ENCODE measurements at regions not wholly inside any gene's neighbourhood (a gene's known extent, or its start where the extent isn't known, plus 50 kb on each side); places are given as distances from the start of the nearest gene placed in this dataset.

DNA sequence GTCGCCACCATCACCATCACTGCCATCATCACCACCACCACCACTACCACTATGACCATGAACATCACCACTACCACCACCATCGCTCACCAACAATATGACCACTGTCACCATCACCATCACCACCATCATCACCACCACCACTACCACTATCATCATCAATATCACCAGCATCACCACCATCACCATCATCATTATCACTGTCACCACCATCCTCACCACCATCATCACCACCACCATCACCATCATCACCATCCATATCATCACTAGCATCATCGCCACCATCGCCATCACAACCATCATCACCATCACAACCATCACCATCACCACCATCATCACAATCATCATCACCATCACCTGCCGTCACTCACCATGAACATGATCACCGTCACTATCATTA, 184.6 kb downstream of the SHANK2 start:
- Histone ChIP-seq H3K4me1 (ENCODE audit: control insufficient read depth, extremely low read depth, insufficient read depth, low read length) (no peaks in the 10 kb centered on the region), H4K20me1 (replicated peaks; ENCODE audit: control insufficient read depth, extremely low read depth, insufficient read depth, low read length) (no peaks in the 10 kb centered on the region), H2AFZ (ENCODE audit: low read depth, low read length) (no peak overlapping the region), H3K9me3 (replicated peaks; ENCODE audit: control insufficient read depth, insufficient read depth, low read length) (peaks cover 9% of the 10 kb centered on the region), H3K4me2 (ENCODE audit: insufficient read depth, low read length) (no peak overlapping the region), H3K4me3 (replicated peaks in 1 of 3; ENCODE audit: insufficient read depth in 1 of 3, low read depth in 1 of 3, low read length in 3 of 3) (no peak overlapping the region), H3K36me3 (ENCODE audit: control insufficient read depth in 2 of 2, extremely low read depth in 1 of 2, insufficient read depth in 2 of 2, low read length in 2 of 2) (no peaks in the 10 kb centered on the region), H3K9ac (replicated peaks; ENCODE audit: extremely low read depth, insufficient read depth, low read length) (no peak overlapping the region), H3K9me1 (replicated peaks; ENCODE audit: control insufficient read depth, extremely low read depth, insufficient read depth, low read length) (no peaks in the 10 kb centered on the region), H3K27ac (ENCODE audit: insufficient read depth, low read depth, low read length) (no peak overlapping the region), H3K27me3 (ENCODE audit: control insufficient read depth in 2 of 2, insufficient read depth in 2 of 2, low read length in 2 of 2) (no peaks in the 10 kb centered on the region), H3K79me2 (ENCODE audit: control insufficient read depth, insufficient read depth, low read length) (no peaks in the 10 kb centered on the region)
- dilution Hi-C loops (cut with MboI; ENCODE audit: extremely low pct_ligation_motif_present, low sequenced_read_pairs) = no loop called here
- POLR2A ChIA-PET = no interaction called here
- intact Hi-C loops (cut with micrococcal nuclease) = no loop called here
- TF ChIP-seq, protein P1, sequence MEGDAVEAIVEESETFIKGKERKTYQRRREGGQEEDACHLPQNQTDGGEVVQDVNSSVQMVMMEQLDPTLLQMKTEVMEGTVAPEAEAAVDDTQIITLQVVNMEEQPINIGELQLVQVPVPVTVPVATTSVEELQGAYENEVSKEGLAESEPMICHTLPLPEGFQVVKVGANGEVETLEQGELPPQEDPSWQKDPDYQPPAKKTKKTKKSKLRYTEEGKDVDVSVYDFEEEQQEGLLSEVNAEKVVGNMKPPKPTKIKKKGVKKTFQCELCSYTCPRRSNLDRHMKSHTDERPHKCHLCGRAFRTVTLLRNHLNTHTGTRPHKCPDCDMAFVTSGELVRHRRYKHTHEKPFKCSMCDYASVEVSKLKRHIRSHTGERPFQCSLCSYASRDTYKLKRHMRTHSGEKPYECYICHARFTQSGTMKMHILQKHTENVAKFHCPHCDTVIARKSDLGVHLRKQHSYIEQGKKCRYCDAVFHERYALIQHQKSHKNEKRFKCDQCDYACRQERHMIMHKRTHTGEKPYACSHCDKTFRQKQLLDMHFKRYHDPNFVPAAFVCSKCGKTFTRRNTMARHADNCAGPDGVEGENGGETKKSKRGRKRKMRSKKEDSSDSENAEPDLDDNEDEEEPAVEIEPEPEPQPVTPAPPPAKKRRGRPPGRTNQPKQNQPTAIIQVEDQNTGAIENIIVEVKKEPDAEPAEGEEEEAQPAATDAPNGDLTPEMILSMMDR (IDR thresholded peaks at IDR 0.05; ENCODE audit: extremely low read depth in 1 of 2, insufficient read depth in 1 of 2, low read depth in 1 of 2, low read length in 2 of 2) = no peak
- TF ChIP-seq FOS (IDR thresholded peaks at IDR 0.05; ENCODE audit: borderline replicate concordance, insufficient read depth, low read length) (no peak), POLR2AphosphoS5 (IDR thresholded peaks at IDR 0.05; ENCODE audit: insufficient read depth, low read depth, low read length) (no peak), EZH2 (IDR thresholded peaks at IDR 0.05; ENCODE audit: borderline replicate concordance, low read depth, low read length, severe bottlenecking) (no peak), GATA2 (IDR thresholded peaks at IDR 0.05; ENCODE audit: insufficient read depth, insufficient read length, low read depth, low read length) (no peak), POLR2A (IDR thresholded peaks at IDR 0.05; ENCODE audit: low read depth, low read length) (no peak), MYC (IDR thresholded peaks at IDR 0.05; ENCODE audit: low read depth, low read length) (no peak), JUN (IDR thresholded peaks at IDR 0.05; ENCODE audit: borderline replicate concordance, insufficient read depth, insufficient read length, low read depth) (no peak)
- TF ChIP-seq, protein P2, sequence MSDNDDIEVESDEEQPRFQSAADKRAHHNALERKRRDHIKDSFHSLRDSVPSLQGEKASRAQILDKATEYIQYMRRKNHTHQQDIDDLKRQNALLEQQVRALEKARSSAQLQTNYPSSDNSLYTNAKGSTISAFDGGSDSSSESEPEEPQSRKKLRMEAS (IDR thresholded peaks at IDR 0.05; ENCODE audit: insufficient read depth, insufficient read length) = no peak
- CTCF ChIA-PET = no interaction called here
- no peak for DNase-seq (ENCODE audit: low read depth, low spot score)
- BruUV-seq (replicated peaks) = no TSS peak
- no peak for FAIRE-seq

All from endothelial cell of umbilical vein (primary cell).